MM.1S (cell line): ENCODE measurements at regions not wholly inside any gene's neighbourhood (a gene's known extent, or its start where the extent isn't known, plus 50 kb on each side); places are given as distances from the start of the nearest gene placed in this dataset.

Experiments
- DNase-seq: peaks from one replicate; pipeline ENCODE4 v3.0.0-alpha.2; 2015
- H2AFZ ChIP-seq: fragments of 300-600 bp; sonication (generic); 2 replicates; pipeline ENCODE4 v1.6.0; 2016; ENCODE audit warnings: antibody characterized with exemption, low read length
- H3F3A ChIP-seq: fragments of 300-600 bp; sonication (generic); 2 replicates; pipeline ENCODE4 v1.6.1; 2016; ENCODE audit warnings: mild to moderate bottlenecking, antibody characterized with exemption, low read length, moderate library complexity, mixed read lengths; ENCODE audit not compliant: insufficient read depth
- H3K27ac ChIP-seq: fragments of 300-600 bp; sonication (generic); 2 replicates; pipeline ENCODE4 v1.5.1; 2016; ENCODE audit warnings: mild to moderate bottlenecking, low read length
- H3K27me3 ChIP-seq: fragments of 300-600 bp; sonication (generic); replicated peaks from 2 replicates; pipeline ENCODE4 v1.6.0; 2016; ENCODE audit warnings: low read length; ENCODE audit not compliant: insufficient read depth
- H3K36me3 ChIP-seq: fragments of 300-600 bp; sonication (generic); replicated peaks from 2 replicates; pipeline ENCODE4 v1.6.1; 2016; ENCODE audit warnings: mild to moderate bottlenecking, low read length, mixed read lengths; ENCODE audit not compliant: insufficient read depth
- H3K4me1 ChIP-seq: fragments of 300-600 bp; sonication (generic); 2 replicates; pipeline ENCODE4 v1.6.1; 2016; ENCODE audit warnings: low read length, mixed read lengths
- H3K4me2 ChIP-seq: fragments of 300-600 bp; sonication (generic); 2 replicates; pipeline ENCODE4 v1.6.0; 2016; ENCODE audit warnings: low read depth, low read length
- H3K4me3 ChIP-seq: fragments of 300-600 bp; sonication (generic); 2 replicates; pipeline ENCODE4 v1.5.1; 2016; ENCODE audit warnings: low read length, mixed read lengths
- H3K79me2 ChIP-seq: fragments of 300-600 bp; sonication (generic); 2 replicates; pipeline ENCODE4 v1.6.1; 2016; ENCODE audit warnings: mixed run types, low read length, mixed read lengths
- H3K9ac ChIP-seq: fragments of 300-600 bp; sonication (generic); 2 replicates; pipeline ENCODE4 v1.6.1; 2016; ENCODE audit warnings: low read length, mixed read lengths
- H3K9me2 ChIP-seq: fragments of 300-600 bp; sonication (generic); replicated peaks from 2 replicates; pipeline ENCODE4 v1.6.1; 2016; ENCODE audit warnings: mild to moderate bottlenecking, low read length, mixed read lengths; ENCODE audit not compliant: insufficient read depth
- H3K9me3 ChIP-seq: fragments of 300-600 bp; sonication (generic); replicated peaks from 2 replicates; pipeline ENCODE4 v1.6.1; 2016; ENCODE audit warnings: mild to moderate bottlenecking, low read length, mixed read lengths; ENCODE audit not compliant: insufficient read depth
- H4K20me1 ChIP-seq: fragments of 300-600 bp; sonication (generic); 2 replicates; pipeline ENCODE4 v1.6.1; 2016; ENCODE audit warnings: mild to moderate bottlenecking, low read length, moderate library complexity, mixed read lengths; ENCODE audit not compliant: insufficient read depth
- CTCF ChIP-seq: fragments of 300-600 bp; sonication (generic); IDR thresholded peaks from 2 replicates; pipeline ENCODE4 v1.5.1; 2016; ENCODE audit warnings: antibody characterized with exemption, low read length, mixed read lengths
- EZH2 ChIP-seq: fragments of 300-600 bp; sonication (generic); optimal IDR thresholded peaks from 2 replicates; pipeline ENCODE3; 2017; ENCODE audit warnings: low read depth, mild to moderate bottlenecking, antibody characterized with exemption, low read length, mixed read lengths
- EZH2phosphoT487 ChIP-seq: fragments of 300-600 bp; sonication (generic); IDR thresholded peaks from 2 replicates; pipeline ENCODE4 v1.6.1; 2018; ENCODE audit warnings: antibody characterized with exemption, low read length

- H3K27me3 ChIP-seq = no peaks in the 10 kb centered on the region
- H3K9ac ChIP-seq = no peak overlapping the region
- no peaks in the 10 kb centered on the region for H3F3A ChIP-seq
- H3K79me2 ChIP-seq = no peaks in the 10 kb centered on the region
- TF ChIP-seq CTCF = no peak
- TF ChIP-seq EZH2phosphoT487 = no peak
- TF ChIP-seq EZH2 = no peak
- no peak overlapping the region for H2AFZ ChIP-seq
- H3K4me1 ChIP-seq = no peaks in the 10 kb centered on the region
- H3K9me2 ChIP-seq = no peaks in the 10 kb centered on the region
- no peak for DNase-seq
- H3K36me3 ChIP-seq = no peaks in the 10 kb centered on the region
- no peak overlapping the region for H3K4me3 ChIP-seq
- H4K20me1 ChIP-seq = no peaks in the 10 kb centered on the region
- no peak overlapping the region for H3K27ac ChIP-seq
- no peaks in the 10 kb centered on the region for H3K9me3 ChIP-seq
- H3K4me2 ChIP-seq = no peak overlapping the region
Measured at GRCh38 chr7:41131956-41132355, 570.9 kb downstream of the INHBA start.

- H3K36me3 ChIP-seq = no peaks in the 10 kb centered on the region
- no peak overlapping the region for H3K9ac ChIP-seq
- H2AFZ ChIP-seq = no peak overlapping the region
- H3K79me2 ChIP-seq = no peaks in the 10 kb centered on the region
- H3K4me3 ChIP-seq = no peak overlapping the region
- H3K27ac ChIP-seq = no peak overlapping the region
- no peaks in the 10 kb centered on the region for H3K4me1 ChIP-seq
- no peak for DNase-seq
- no peaks in the 10 kb centered on the region for H3K9me3 ChIP-seq
- no peaks in the 10 kb centered on the region for H3K9me2 ChIP-seq
- no peak overlapping the region for H3K4me2 ChIP-seq
- no peak for TF ChIP-seq EZH2
- TF ChIP-seq CTCF = no peak
- TF ChIP-seq EZH2phosphoT487 = no peak
- H3F3A ChIP-seq = no peaks in the 10 kb centered on the region
- no peaks in the 10 kb centered on the region for H4K20me1 ChIP-seq
- H3K27me3 ChIP-seq = no peaks in the 10 kb centered on the region
Measured at GRCh38 chr7:41130561-41131236, 572.2 kb downstream of the INHBA start.

- H3K27ac ChIP-seq = no peak overlapping the region
Measured at GRCh38 chr7:41130086-41130485, 572.8 kb downstream of the INHBA start.

GRCh38 chr7:41125343-41125742 is 577.5 kb downstream of the INHBA start:
- no peak overlapping the region for H3K4me3 ChIP-seq
- no peaks in the 10 kb centered on the region for H3K79me2 ChIP-seq
- H3K27ac ChIP-seq = no peak overlapping the region
- no peak overlapping the region for H3K4me2 ChIP-seq
- no peaks in the 10 kb centered on the region for H4K20me1 ChIP-seq
- H3K27me3 ChIP-seq = no peaks in the 10 kb centered on the region
- H3K9me3 ChIP-seq = no peaks in the 10 kb centered on the region
- no peak overlapping the region for H3K9ac ChIP-seq
- no peaks in the 10 kb centered on the region for H3K9me2 ChIP-seq
- no peaks in the 10 kb centered on the region for H3K4me1 ChIP-seq
- TF ChIP-seq EZH2 (no peak), CTCF (no peak), EZH2phosphoT487 (no peak)
- no peaks in the 10 kb centered on the region for H3F3A ChIP-seq
- no peak overlapping the region for H2AFZ ChIP-seq
- DNase-seq = no peak
- H3K36me3 ChIP-seq = no peaks in the 10 kb centered on the region

More at GRCh38 chr7:41130086-41130485, 572.8 kb downstream of the INHBA start:
- H3K4me3 ChIP-seq = no peak overlapping the region
- no peaks in the 10 kb centered on the region for H3K79me2 ChIP-seq
- H4K20me1 ChIP-seq = no peaks in the 10 kb centered on the region
- H3K4me2 ChIP-seq = no peak overlapping the region
- no peaks in the 10 kb centered on the region for H3F3A ChIP-seq
- H3K4me1 ChIP-seq = no peaks in the 10 kb centered on the region
- H3K9ac ChIP-seq = no peak overlapping the region
- H3K27me3 ChIP-seq = no peaks in the 10 kb centered on the region
- TF ChIP-seq EZH2phosphoT487 = no peak
- no peak for DNase-seq
- H3K9me3 ChIP-seq = no peaks in the 10 kb centered on the region
- H3K36me3 ChIP-seq = no peaks in the 10 kb centered on the region
- no peak overlapping the region for H2AFZ ChIP-seq
- H3K9me2 ChIP-seq = no peaks in the 10 kb centered on the region
